Tibial nerve (tissue), 4 donors: ENCODE measurements at regions not wholly inside any gene's neighbourhood (a gene's known extent, or its start where the extent isn't known, plus 50 kb on each side); places are given as distances from the start of the nearest gene placed in this dataset.

ENCODE experiments used
- EP300 ChIP-seq, 2 donors: sonication (generic); formaldehyde crosslinking; IDR thresholded peaks; one replicate each; pipeline ENCODE4 v1.6.1; 2017; ENCODE audit warnings: antibody characterized with exemption in 2 of 2, mild to moderate bottlenecking in 1 of 2
- POLR2A ChIP-seq, 2 donors: fragments of 450-650 bp; IDR thresholded peaks; one replicate each; pipeline ENCODE4 v1.6.1; 2017; ENCODE audit warnings: antibody characterized with exemption in 2 of 2, mild to moderate bottlenecking in 2 of 2, moderate library complexity in 2 of 2
- TF ChIP-seq, protein P1 (sequence below), 5 experiments: fragments of 200-600 bp in 3 of 5; fragments of 450-650 bp in 2 of 5; sonication (generic) in 3 of 5; IDR thresholded peaks; one replicate each; pipeline ENCODE4 v1.5.1; 2016 to 2019; ENCODE audit warnings: antibody characterized with exemption in 5 of 5, mild to moderate bottlenecking in 3 of 5, moderate library complexity in 2 of 5

- TF ChIP-seq EP300 (IDR thresholded peaks at IDR 0.05) (no peak), POLR2A (IDR thresholded peaks at IDR 0.05) (no peak)
- TF ChIP-seq, protein P1, sequence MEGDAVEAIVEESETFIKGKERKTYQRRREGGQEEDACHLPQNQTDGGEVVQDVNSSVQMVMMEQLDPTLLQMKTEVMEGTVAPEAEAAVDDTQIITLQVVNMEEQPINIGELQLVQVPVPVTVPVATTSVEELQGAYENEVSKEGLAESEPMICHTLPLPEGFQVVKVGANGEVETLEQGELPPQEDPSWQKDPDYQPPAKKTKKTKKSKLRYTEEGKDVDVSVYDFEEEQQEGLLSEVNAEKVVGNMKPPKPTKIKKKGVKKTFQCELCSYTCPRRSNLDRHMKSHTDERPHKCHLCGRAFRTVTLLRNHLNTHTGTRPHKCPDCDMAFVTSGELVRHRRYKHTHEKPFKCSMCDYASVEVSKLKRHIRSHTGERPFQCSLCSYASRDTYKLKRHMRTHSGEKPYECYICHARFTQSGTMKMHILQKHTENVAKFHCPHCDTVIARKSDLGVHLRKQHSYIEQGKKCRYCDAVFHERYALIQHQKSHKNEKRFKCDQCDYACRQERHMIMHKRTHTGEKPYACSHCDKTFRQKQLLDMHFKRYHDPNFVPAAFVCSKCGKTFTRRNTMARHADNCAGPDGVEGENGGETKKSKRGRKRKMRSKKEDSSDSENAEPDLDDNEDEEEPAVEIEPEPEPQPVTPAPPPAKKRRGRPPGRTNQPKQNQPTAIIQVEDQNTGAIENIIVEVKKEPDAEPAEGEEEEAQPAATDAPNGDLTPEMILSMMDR (IDR thresholded peaks at IDR 0.05) = no peak
These were observed 118.8 kb downstream of the EFNB2 start for GRCh38 chr13:106416645-106417044.
